ENCODE measurements at regions not wholly inside any gene's neighbourhood (a gene's known extent, or its start where the extent isn't known, plus 50 kb on each side); places are given as distances from the start of the nearest gene placed in this dataset.

DNA sequence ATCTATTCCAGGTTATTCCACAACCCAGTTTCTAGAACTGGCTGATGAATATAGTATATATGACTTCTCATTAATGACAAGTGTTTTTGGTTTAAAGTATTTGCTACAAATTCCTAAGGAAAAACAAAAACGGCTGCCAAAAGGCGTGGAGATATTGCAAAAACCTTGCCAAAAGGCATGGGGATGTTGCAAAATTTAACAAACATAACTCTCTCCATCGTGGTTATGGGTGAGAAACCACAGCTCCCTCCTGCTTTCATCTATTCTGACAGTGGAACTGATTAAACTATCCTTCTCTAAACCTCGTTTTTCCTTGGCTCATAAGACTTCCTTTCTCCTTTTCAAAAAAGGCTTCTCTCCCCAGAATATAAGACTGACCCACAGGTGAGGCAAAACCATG is 342.0 kb upstream of the PDZRN3 start:
- no peak overlapping the region for H3K4me3 ChIP-seq (ENCODE audit: control insufficient read depth, low read depth, low read length)
- TF ChIP-seq CTCF (conservative IDR thresholded peaks at IDR 0.05; ENCODE audit: control insufficient read depth, insufficient read depth, low read depth, low read length), result no peak
- no peak for DNase-seq (ENCODE audit: low read depth)

GRCh38 chr3:73964818-73965217 is 340.1 kb upstream of the PDZRN3 start:
- H3K4me3 ChIP-seq (ENCODE audit: control insufficient read depth, low read depth, low read length), result no peak overlapping the region
- no peak for DNase-seq (ENCODE audit: low read depth)
- no peak for TF ChIP-seq CTCF (conservative IDR thresholded peaks at IDR 0.05; ENCODE audit: control insufficient read depth, insufficient read depth, low read depth, low read length)

- no peak for TF ChIP-seq CTCF (conservative IDR thresholded peaks at IDR 0.05; ENCODE audit: control insufficient read depth, insufficient read depth, low read depth, low read length)
- no peak for DNase-seq (ENCODE audit: low read depth)
- no peak overlapping the region for H3K4me3 ChIP-seq (ENCODE audit: control insufficient read depth, low read depth, low read length)
Observed at GRCh38 chr3:73955494-73956070, 330.8 kb upstream of the PDZRN3 start.

GRCh38 chr3:73954506-73954905 is 329.8 kb upstream of the PDZRN3 start:
- no peak for TF ChIP-seq CTCF (conservative IDR thresholded peaks at IDR 0.05; ENCODE audit: control insufficient read depth, insufficient read depth, low read depth, low read length)
- no peak overlapping the region for H3K4me3 ChIP-seq (ENCODE audit: control insufficient read depth, low read depth, low read length)
- DNase-seq (ENCODE audit: low read depth), result no peak

GRCh38 chr3:73952781-73953180 is 328.0 kb upstream of the PDZRN3 start:
- TF ChIP-seq CTCF (conservative IDR thresholded peaks at IDR 0.05; ENCODE audit: control insufficient read depth, insufficient read depth, low read depth, low read length), result no peak
- no peak overlapping the region for H3K4me3 ChIP-seq (ENCODE audit: control insufficient read depth, low read depth, low read length)
- DNase-seq (ENCODE audit: low read depth), result no peak

- TF ChIP-seq CTCF (conservative IDR thresholded peaks at IDR 0.05; ENCODE audit: control insufficient read depth, insufficient read depth, low read depth, low read length), result no peak
- DNase-seq (ENCODE audit: low read depth), result no peak
- no peak overlapping the region for H3K4me3 ChIP-seq (ENCODE audit: control insufficient read depth, low read depth, low read length)
Observed at GRCh38 chr3:73950865-73951558, 326.3 kb upstream of the PDZRN3 start.
